GM18505 (cell line): ENCODE measurements at regions not wholly inside any gene's neighbourhood (a gene's known extent, or its start where the extent isn't known, plus 50 kb on each side); places are given as distances from the start of the nearest gene placed in this dataset.

ENCODE experiments used
- ATAC-seq: cut with Tn5 transposase; IDR thresholded peaks from one replicate; pipeline ENCODE4 v1.9.1; 2021; ENCODE audit not compliant: unreplicated experiment
- POLR2A ChIP-seq: IDR thresholded peaks from 4 replicates; pipeline ENCODE4 v1.6.1; 2011; ENCODE audit warnings: borderline replicate concordance; ENCODE audit not compliant: insufficient read depth, insufficient read length; ENCODE audit errors: extremely low read depth

DNA sequence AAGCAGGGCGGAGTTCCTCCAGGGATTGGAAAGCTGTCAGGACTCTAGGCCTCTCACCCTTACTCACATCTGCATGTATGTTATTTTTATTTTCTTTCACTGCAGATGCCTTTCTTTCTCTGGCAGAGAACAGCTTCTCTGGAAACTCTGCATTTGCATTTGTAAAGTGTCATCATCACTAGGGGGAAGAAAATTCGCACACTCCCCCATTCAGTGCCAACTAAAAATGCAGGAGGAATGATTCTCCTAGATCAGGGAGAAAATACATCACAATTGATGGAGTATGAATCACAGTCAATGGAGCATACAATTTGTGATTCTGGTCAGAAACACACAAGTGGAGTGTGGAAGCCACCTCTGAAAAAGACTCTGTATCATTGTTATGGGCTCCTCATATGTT lies 351.4 kb upstream of the FTMT start:
- no peak for ATAC-seq
- TF ChIP-seq POLR2A = no peak

- TF ChIP-seq POLR2A = no peak
These were observed 348.4 kb upstream of the FTMT start for GRCh38 chr5:121503111-121503840.

GRCh38 chr5:121516997-121517396 lies 334.7 kb upstream of the FTMT start:
- TF ChIP-seq POLR2A = no peak
- no peak for ATAC-seq

More at GRCh38 chr5:121503111-121503840, 348.4 kb upstream of the FTMT start:
- ATAC-seq = no peak

DNA sequence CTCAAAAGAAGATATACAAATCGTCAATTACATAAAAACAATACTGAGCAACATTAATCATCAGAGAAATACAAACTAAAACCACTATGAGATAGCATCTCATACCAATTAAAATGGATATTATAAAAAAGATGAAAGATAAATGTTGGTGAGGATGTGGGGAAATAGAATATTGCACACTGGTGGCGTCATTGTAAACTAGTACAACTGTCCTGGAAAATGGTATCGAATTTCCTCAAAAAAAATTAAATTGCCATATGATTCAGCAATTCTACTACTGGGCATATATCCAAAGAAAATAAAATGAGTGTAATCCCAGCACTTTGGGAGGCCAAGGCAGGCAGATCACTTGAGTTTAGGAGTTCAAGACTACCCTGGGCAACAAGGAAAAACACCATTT lies 326.0 kb upstream of the FTMT start:
- ATAC-seq = no peak
- no peak for TF ChIP-seq POLR2A

- ATAC-seq = no peak
- no peak for TF ChIP-seq POLR2A
These were observed 324.8 kb upstream of the FTMT start for GRCh38 chr5:121526908-121527307.

DNA sequence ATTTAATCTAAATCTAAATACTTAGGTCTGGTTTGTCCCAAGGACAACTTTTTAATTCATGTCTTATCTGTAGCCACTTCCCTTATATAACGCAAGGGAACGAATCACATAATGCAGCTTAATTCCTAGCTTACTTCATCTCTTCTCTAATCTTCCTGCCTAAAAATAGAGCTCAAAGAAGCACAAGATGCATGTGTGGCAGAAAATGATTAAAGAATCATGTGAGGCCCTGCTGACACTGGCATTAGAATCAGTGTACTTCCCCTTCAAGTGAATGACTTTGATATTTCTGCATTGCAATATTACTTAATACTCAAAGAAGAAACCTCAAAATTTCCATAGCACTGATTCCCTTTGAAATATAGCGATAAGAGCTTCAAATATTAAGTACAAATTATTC lies 317.9 kb upstream of the FTMT start:
- no peak for TF ChIP-seq POLR2A
- ATAC-seq = no peak

- no peak for ATAC-seq
- TF ChIP-seq POLR2A = no peak
These were observed 300.7 kb upstream of the FTMT start for GRCh38 chr5:121550989-121551388.

DNA sequence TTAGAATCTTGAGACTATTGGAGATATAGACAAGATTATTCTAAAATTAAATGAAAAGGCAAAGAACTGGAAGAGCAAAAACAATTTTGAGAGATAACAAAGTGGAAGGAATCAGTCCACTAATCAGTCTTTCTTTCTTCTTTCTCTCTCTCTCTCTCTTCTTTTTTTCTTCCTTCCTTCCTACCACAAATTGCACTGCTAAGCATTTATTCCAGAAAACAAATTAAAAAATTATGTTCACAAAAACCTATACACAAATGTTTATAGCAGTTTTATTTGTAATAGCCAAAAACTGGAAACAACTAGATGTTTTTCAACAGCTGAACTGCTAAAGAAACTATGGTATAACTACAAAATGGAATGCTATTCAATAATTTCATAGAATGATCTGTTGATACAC lies 291.9 kb upstream of the FTMT start:
- TF ChIP-seq POLR2A = no peak
- ATAC-seq = no peak

DNA sequence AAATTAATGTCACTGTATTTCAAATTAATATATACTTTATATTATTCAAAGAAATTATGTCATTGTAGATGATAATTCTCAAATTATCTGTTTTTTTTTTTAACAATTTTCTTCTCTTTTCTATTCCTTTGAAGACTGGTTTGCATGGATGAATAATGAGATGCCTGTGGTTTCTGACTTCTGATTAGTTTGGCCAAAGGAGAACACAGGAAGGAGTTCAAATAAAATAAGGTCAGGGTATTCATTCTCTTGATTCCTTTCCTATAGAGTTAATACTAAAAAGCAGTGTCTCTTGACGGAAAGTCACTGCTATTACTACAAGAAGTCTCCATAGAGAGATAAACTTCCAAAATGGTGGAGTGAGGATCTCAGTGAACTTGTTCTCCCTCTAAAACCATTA lies 279.6 kb upstream of the FTMT start:
- TF ChIP-seq POLR2A = no peak
- no peak for ATAC-seq

DNA sequence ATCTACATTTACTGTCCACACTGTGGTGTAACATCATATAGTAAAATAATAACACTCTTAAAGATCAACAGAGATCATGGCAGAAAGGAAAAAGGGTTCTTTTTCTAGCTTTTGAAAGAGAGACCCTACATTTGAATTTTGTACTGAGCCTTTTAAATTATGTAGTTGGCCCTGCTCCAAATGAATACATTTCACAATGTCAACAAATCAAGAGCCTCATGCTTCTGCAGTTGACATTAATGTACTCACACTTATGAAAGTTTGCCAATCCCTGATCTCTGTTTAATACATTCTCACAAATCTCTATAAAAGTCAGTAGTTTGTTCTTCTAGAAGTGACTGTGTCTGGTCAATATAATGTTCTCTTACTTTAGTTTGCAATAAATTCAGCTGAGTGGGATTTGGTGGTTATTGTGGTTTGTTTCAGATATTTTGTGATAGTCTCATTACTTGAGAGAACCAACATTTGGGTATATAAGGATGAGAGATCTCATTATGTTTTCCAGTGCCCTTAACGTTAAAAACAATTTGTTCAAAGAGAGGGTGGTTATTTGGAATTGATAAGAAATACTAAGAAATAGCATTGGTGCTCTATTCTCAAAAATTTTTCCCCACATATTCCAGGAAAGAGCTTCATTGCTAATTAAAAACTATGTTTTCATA lies 277.8 kb upstream of the FTMT start:
- ATAC-seq = no peak
- TF ChIP-seq POLR2A = no peak

DNA sequence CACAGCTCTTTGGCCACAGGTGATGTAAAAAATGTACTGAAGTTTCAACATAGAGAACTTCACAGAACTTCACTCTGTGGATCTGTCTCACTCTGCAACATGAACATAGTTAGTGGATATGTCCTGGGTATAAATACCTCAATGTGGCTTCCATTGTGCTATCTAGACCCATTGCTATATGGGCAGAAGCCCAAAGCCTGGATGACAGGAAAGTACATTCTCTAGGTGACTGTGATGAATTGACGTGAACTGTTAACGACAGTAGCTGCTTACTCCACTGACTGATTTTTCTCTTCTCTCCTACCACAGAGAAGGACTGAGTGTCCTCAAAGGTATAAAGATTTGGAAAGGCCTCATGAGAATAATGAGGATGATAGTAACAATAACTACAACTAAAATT lies 270.1 kb upstream of the FTMT start:
- ATAC-seq = no peak
- TF ChIP-seq POLR2A = no peak

DNA sequence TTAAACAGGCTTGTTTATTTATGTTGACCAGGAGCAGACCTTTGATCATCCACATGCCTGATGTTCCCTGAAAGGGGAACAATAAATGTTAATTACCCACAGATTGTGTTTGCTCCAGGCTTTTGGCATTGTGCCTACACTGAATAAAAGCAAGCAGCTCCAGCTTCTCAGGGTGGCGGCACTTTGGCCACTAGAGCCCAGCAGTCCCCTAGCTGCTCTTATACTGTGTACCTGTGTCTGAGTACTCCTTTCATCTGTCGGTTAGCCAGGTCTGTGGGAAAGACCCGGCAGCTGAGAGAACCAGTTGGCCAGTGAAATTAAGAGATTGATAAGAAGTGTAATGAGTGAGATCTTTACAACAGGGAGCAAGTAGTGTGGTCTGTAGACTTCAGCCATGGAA lies 254.8 kb upstream of the FTMT start:
- no peak for TF ChIP-seq POLR2A
- ATAC-seq = no peak

DNA sequence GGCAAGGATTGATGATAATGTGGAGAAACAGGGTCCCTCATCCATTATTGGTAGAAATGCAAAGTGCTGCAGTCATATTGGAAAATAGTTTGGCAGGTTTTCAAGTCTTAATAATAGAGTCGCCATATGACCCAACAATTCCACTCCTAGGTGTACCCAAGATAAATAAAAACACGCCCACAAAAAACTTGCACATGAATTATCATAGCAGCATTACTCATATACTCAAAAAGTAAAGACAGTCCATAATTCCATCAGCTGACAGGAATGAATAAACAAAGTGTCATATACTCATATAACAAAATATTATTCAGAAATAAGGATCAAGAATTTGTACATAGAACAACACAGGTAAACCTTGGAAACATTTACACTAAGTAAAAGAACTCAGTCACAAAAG lies 242.9 kb upstream of the FTMT start:
- no peak for TF ChIP-seq POLR2A
- ATAC-seq = no peak

GRCh38 chr5:121624035-121624434 lies 227.6 kb upstream of the FTMT start:
- ATAC-seq = no peak
- TF ChIP-seq POLR2A = no peak
